ENCODE measurements at regions not wholly inside any gene's neighbourhood (a gene's known extent, or its start where the extent isn't known, plus 50 kb on each side); places are given as distances from the start of the nearest gene placed in this dataset.

DNA sequence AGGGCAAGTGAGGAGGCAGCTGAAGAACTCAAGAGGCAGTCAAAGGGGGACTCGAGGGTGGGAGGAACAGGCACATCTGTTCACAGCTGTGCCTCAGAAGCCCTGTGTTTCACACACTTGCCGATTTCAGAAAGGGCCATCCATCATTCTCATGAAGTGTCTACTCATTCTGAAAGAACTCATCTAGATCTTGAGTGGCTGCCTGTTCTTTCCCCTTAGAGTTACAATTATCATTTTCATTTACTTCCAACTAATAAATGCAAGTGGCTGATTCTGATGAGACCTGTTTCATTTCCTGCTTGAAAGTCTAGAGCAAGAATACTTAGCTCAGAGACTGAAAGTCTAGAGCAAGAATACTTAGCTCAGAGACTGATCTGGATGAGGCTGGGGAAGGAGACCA is 1145.1 kb downstream of the UQCRFS1 start:
- no peak for TF ChIP-seq POLR2A (IDR thresholded peaks at IDR 0.05)
- TF ChIP-seq, protein P1, sequence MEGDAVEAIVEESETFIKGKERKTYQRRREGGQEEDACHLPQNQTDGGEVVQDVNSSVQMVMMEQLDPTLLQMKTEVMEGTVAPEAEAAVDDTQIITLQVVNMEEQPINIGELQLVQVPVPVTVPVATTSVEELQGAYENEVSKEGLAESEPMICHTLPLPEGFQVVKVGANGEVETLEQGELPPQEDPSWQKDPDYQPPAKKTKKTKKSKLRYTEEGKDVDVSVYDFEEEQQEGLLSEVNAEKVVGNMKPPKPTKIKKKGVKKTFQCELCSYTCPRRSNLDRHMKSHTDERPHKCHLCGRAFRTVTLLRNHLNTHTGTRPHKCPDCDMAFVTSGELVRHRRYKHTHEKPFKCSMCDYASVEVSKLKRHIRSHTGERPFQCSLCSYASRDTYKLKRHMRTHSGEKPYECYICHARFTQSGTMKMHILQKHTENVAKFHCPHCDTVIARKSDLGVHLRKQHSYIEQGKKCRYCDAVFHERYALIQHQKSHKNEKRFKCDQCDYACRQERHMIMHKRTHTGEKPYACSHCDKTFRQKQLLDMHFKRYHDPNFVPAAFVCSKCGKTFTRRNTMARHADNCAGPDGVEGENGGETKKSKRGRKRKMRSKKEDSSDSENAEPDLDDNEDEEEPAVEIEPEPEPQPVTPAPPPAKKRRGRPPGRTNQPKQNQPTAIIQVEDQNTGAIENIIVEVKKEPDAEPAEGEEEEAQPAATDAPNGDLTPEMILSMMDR (IDR thresholded peaks at IDR 0.05), result no peak
